ENCODE measurements at regions not wholly inside any gene's neighbourhood (a gene's known extent, or its start where the extent isn't known, plus 50 kb on each side); places are given as distances from the start of the nearest gene placed in this dataset.

DNA sequence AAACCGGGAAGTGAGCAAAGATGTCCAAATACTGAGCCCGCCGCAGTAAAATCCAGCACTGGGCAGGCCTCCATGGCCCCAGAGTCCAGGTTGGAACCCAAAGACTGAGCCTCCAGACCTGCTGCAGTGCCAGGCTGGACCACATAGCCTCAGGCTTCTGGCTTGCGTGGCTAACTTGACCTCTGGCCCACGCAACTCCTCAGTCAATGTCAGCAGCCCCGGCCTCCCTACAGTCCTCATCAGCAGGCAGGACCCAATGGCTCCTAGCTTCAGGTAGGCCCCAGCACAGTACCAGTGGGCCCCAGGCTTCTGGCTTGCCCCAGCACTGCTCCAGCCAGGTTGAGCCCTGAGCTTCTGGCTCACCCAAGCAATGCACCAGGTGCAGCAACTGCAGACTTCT, 245.1 kb upstream of the AFDN start:
- Histone ChIP-seq H3K4me3 (ENCODE audit: low read length) (no peak overlapping the region), H3K4me2 (ENCODE audit: low read length) (no peak overlapping the region), H3F3A (ENCODE audit: control insufficient read depth, insufficient read depth) (no peaks in the 10 kb centered on the region), H3K9me2 (replicated peaks; ENCODE audit: control insufficient read depth, low read length) (no peaks in the 10 kb centered on the region), H3K4me1 (ENCODE audit: control insufficient read depth, low read length) (no peaks in the 10 kb centered on the region), H3K9me3 (ENCODE audit: control insufficient read depth, insufficient read depth, low read length) (no peaks in the 10 kb centered on the region), H4K20me1 (ENCODE audit: control insufficient read depth, insufficient read depth, low read depth, low read length) (no peaks in the 10 kb centered on the region), H3K27ac (ENCODE audit: low read depth, low read length) (no peak overlapping the region), H3K27me3 (ENCODE audit: control insufficient read depth, low read length) (0 out of 2 replicates have a peak, but pooled peaks cover 3% of the 10 kb centered on the region), H3K36me3 (ENCODE audit: control insufficient read depth, low read length) (no peaks in the 10 kb centered on the region), H3K79me2 (ENCODE audit: control insufficient read depth, low read length) (no peaks in the 10 kb centered on the region)
- TF ChIP-seq EZH2phosphoT487 (IDR thresholded peaks at IDR 0.05; ENCODE audit: borderline replicate concordance, low read length): no peak
- TF ChIP-seq, protein P1, sequence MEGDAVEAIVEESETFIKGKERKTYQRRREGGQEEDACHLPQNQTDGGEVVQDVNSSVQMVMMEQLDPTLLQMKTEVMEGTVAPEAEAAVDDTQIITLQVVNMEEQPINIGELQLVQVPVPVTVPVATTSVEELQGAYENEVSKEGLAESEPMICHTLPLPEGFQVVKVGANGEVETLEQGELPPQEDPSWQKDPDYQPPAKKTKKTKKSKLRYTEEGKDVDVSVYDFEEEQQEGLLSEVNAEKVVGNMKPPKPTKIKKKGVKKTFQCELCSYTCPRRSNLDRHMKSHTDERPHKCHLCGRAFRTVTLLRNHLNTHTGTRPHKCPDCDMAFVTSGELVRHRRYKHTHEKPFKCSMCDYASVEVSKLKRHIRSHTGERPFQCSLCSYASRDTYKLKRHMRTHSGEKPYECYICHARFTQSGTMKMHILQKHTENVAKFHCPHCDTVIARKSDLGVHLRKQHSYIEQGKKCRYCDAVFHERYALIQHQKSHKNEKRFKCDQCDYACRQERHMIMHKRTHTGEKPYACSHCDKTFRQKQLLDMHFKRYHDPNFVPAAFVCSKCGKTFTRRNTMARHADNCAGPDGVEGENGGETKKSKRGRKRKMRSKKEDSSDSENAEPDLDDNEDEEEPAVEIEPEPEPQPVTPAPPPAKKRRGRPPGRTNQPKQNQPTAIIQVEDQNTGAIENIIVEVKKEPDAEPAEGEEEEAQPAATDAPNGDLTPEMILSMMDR (IDR thresholded peaks at IDR 0.05; ENCODE audit: low read depth, low read length, poor library complexity, severe bottlenecking): no peak

DNA sequence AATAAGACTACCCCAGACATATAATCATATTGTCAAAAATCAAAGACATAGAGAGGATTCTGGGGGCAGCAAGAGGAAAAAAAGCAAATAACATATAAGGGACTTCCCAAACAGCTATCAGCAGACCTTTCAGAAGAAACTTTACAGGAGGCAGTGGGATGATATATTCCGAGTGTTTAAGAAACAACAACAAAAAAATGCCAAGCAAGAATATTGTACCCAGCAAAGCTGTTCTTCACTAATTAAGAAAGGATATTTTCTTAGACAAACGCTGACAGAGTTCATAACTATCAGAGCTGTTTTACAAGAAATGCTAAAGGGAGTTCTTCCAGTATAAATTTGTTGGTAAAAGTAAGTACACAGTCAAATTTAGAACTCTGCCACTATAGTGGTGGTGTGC, 243.3 kb upstream of the AFDN start:
- no peak for TF ChIP-seq EZH2phosphoT487 (IDR thresholded peaks at IDR 0.05; ENCODE audit: borderline replicate concordance, low read length)
- TF ChIP-seq, protein P1 (IDR thresholded peaks at IDR 0.05; ENCODE audit: low read depth, low read length, poor library complexity, severe bottlenecking): no peak
- Histone ChIP-seq H3K27me3 (ENCODE audit: control insufficient read depth, low read length) (0 out of 2 replicates have a peak, but pooled peaks cover 3% of the 10 kb centered on the region), H3K9me3 (ENCODE audit: control insufficient read depth, insufficient read depth, low read length) (no peaks in the 10 kb centered on the region), H3K27ac (ENCODE audit: low read depth, low read length) (no peak overlapping the region), H3K4me3 (ENCODE audit: low read length) (no peak overlapping the region), H3K9me2 (replicated peaks; ENCODE audit: control insufficient read depth, low read length) (no peaks in the 10 kb centered on the region), H3K79me2 (ENCODE audit: control insufficient read depth, low read length) (no peaks in the 10 kb centered on the region), H3F3A (ENCODE audit: control insufficient read depth, insufficient read depth) (no peaks in the 10 kb centered on the region), H3K36me3 (ENCODE audit: control insufficient read depth, low read length) (no peaks in the 10 kb centered on the region), H3K4me1 (ENCODE audit: control insufficient read depth, low read length) (no peaks in the 10 kb centered on the region), H4K20me1 (ENCODE audit: control insufficient read depth, insufficient read depth, low read depth, low read length) (no peaks in the 10 kb centered on the region), H3K4me2 (ENCODE audit: low read length) (no peak overlapping the region)

DNA sequence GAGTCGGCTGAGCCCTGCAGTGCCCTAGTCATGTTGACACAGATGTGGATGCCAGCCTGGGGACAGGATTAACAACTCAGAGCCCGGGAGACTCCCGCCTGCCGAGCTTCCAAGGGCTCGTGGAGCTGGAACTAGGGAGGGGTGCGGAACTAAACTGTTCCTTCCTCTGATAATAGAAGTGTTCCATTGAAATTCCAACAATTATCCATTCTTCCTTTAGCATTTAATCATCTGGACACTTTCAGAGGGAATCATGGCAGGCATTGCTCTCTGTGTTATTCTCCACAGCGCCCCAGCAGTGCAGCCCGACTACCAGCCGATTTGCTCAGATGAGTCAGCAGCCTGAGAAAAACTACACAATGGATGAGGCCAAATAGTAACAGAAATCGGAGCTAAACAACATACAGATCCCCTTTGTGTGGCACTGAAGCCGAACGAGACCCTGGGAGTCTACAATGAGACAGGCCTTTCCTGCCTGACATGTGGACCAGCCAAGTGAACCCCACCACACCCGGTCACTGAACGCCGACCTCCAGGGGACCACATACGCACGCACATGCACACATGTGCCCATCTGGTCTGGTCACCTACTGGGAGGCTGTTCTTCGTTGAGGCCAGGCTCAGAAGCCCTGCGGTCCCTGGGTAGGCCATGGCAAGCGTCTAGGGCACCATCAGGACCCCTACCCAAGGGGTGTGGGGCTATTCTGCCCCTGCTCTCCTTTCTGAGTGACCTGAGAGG, 238.4 kb upstream of the AFDN start:
- Histone ChIP-seq H3F3A (ENCODE audit: control insufficient read depth, insufficient read depth) (no peaks in the 10 kb centered on the region), H3K4me1 (ENCODE audit: control insufficient read depth, low read length) (no peaks in the 10 kb centered on the region), H3K79me2 (ENCODE audit: control insufficient read depth, low read length) (no peaks in the 10 kb centered on the region), H3K27ac (ENCODE audit: low read depth, low read length) (no peak overlapping the region), H3K27me3 (ENCODE audit: control insufficient read depth, low read length) (0 out of 2 replicates have a peak, but pooled peaks cover 3% of the 10 kb centered on the region), H3K9me2 (replicated peaks; ENCODE audit: control insufficient read depth, low read length) (no peaks in the 10 kb centered on the region), H3K4me3 (ENCODE audit: low read length) (no peak overlapping the region), H3K36me3 (ENCODE audit: control insufficient read depth, low read length) (no peaks in the 10 kb centered on the region), H3K9me3 (ENCODE audit: control insufficient read depth, insufficient read depth, low read length) (peaks cover 5% of the 10 kb centered on the region; the same call in 1 of the 2 replicates), H4K20me1 (ENCODE audit: control insufficient read depth, insufficient read depth, low read depth, low read length) (no peaks in the 10 kb centered on the region), H3K4me2 (ENCODE audit: low read length) (no peak overlapping the region)
- TF ChIP-seq, protein P1 (IDR thresholded peaks at IDR 0.05; ENCODE audit: low read depth, low read length, poor library complexity, severe bottlenecking): no peak
- no peak for TF ChIP-seq EZH2phosphoT487 (IDR thresholded peaks at IDR 0.05; ENCODE audit: borderline replicate concordance, low read length)

All from DOHH2 (cell line).